GM12865 (cell line): ENCODE measurements at regions not wholly inside any gene's neighbourhood (a gene's known extent, or its start where the extent isn't known, plus 50 kb on each side); places are given as distances from the start of the nearest gene placed in this dataset.

Experiments
- DNase-seq: peaks from one replicate; pipeline ENCODE4 v3.0.0; 2010; ENCODE audit warnings: low read depth
- H3K4me3 ChIP-seq: 2 replicates; pipeline ENCODE4 v1.5.1; 2011; ENCODE audit warnings: mild to moderate bottlenecking, low read depth, low read length, control low read depth
- CTCF ChIP-seq: IDR thresholded peaks from 2 replicates; pipeline ENCODE4 v1.5.1; 2011; ENCODE audit warnings: low read length, control low read depth, low read depth, inconsistent platforms; ENCODE audit not compliant: insufficient read depth; ENCODE audit errors: missing control alignments

- no peak for TF ChIP-seq CTCF
- no peak overlapping the region for H3K4me3 ChIP-seq
- no peak for DNase-seq
Measured at GRCh38 chr3:16124636-16125035, 49.8 kb upstream of the GALNT15 start.
